ENCODE measurements at regions not wholly inside any gene's neighbourhood (a gene's known extent, or its start where the extent isn't known, plus 50 kb on each side); places are given as distances from the start of the nearest gene placed in this dataset.
"Not testable (repeated sequence)": the region's sequence is repeated elsewhere in the genome, so short reads cannot be mapped to it uniquely, and the experiment has no call there.

DNA sequence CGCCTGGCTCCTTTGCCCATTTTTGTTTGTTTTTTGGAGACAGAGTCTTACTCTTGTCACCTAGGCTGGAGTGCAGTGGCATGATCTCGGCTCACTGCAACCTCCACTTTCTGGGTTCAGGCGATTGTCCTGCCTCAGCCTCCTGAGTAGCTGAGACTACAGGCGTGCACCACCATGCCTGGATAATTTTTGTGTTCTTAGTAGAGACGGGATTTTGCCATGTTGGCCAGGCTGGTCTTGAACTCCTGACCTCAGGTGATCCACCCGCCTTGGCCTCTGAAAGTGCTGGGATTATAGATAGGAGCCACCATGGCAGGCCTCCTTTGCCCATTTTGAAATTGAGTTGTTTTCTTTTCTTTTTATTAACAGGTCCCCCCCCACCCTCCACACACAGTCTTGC, 89.4 kb upstream of the TPTE start:
- H3K9me2 ChIP-seq (ENCODE audit: insufficient read depth); H3K4me3 Mint-ChIP-seq; H3K27ac Mint-ChIP-seq; H2AFZ ChIP-seq; H3K9me3 Mint-ChIP-seq; H3K27ac ChIP-seq (ENCODE audit: low read depth); H4K20me1 ChIP-seq (replicated peaks; ENCODE audit: insufficient read depth); H3F3A ChIP-seq (replicated peaks; ENCODE audit: low read depth); H3K79me2 ChIP-seq (replicated peaks; ENCODE audit: insufficient read depth); H3K4me1 Mint-ChIP-seq; H3K4me1 ChIP-seq (ENCODE audit: insufficient read depth); H3K27me3 Mint-ChIP-seq (ENCODE audit: insufficient read depth, low read depth, poor library complexity); H3K36me3 Mint-ChIP-seq (ENCODE audit: low read depth); DNase-seq (ENCODE audit: low spot score); H3K27me3 ChIP-seq (ENCODE audit: insufficient read depth); ATAC-seq; H3K4me2 ChIP-seq: not testable (repeated sequence)
- Histone ChIP-seq H3K36me3 (ENCODE audit: insufficient read depth) (peaks cover 25% of the 10 kb centered on the region), H3K4me3 (peak overlapping the region; percentile 13; the same call in 1 of the 2 replicates)

DNA sequence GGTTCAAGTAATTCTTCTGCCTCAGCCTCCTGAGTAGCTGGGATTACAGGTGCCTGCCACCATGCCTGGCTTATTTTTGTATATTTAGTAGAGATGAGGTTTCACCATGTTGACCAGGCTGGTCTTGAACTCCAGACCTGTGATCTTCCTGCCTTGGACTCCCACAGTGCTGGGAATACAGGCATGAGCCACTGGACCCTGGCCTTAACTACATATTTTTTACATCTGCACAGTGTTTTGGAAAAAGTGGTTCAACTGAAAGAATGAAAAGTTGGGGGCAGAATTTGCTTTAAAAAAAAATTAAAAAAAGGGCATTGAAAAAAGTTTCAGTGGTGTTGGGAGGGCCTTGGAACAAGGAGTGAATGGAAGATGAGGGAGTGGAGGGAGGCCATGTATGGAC, 88.9 kb upstream of the TPTE start:
- H3F3A ChIP-seq (replicated peaks; ENCODE audit: low read depth); H3K4me2 ChIP-seq; H3K9me2 ChIP-seq (ENCODE audit: insufficient read depth); H3K27me3 Mint-ChIP-seq (ENCODE audit: insufficient read depth, low read depth, poor library complexity); H3K9me3 Mint-ChIP-seq; H3K27me3 ChIP-seq (ENCODE audit: insufficient read depth); H2AFZ ChIP-seq; H3K4me1 Mint-ChIP-seq; H3K79me2 ChIP-seq (replicated peaks; ENCODE audit: insufficient read depth); ATAC-seq; H3K4me1 ChIP-seq (ENCODE audit: insufficient read depth); H3K36me3 Mint-ChIP-seq (ENCODE audit: low read depth); H3K4me3 Mint-ChIP-seq; DNase-seq (ENCODE audit: low spot score); H4K20me1 ChIP-seq (replicated peaks; ENCODE audit: insufficient read depth); H3K27ac ChIP-seq (ENCODE audit: low read depth); H3K27ac Mint-ChIP-seq: not testable (repeated sequence)
- Histone ChIP-seq H3K36me3 (ENCODE audit: insufficient read depth) (peaks cover 23% of the 10 kb centered on the region), H3K4me3 (peak overlapping the region; percentile 13; the same call in 1 of the 2 replicates)

DNA sequence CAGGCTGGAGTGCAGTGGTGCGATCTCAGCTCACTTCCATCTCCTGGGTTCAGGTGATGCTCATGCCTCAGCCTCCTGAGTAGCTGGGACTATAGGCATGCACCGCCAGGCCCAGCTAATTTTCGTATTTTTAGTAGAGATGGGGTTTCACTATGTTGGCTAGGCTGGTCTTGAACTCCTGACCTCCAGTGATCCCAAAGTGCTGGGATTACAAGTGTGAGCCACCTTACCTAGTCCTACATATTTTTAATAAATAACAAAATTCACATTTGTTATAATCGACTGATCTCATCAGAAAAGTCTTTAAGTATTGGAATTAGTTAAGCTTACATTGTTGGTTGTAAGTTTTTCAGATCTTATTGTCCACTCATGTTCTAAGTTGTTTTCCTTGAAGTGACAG, 83.4 kb upstream of the TPTE start:
- not testable (repeated sequence) for H3K27ac Mint-ChIP-seq; H3K4me2 ChIP-seq; H2AFZ ChIP-seq; H3K27me3 ChIP-seq (ENCODE audit: insufficient read depth); H3F3A ChIP-seq (replicated peaks; ENCODE audit: low read depth); H3K4me3 ChIP-seq; H3K9me2 ChIP-seq (ENCODE audit: insufficient read depth); H4K20me1 ChIP-seq (replicated peaks; ENCODE audit: insufficient read depth); H3K27ac ChIP-seq (ENCODE audit: low read depth); H3K79me2 ChIP-seq (replicated peaks; ENCODE audit: insufficient read depth); H3K36me3 Mint-ChIP-seq (ENCODE audit: low read depth); ATAC-seq; H3K4me1 ChIP-seq (ENCODE audit: insufficient read depth); H3K36me3 ChIP-seq (ENCODE audit: insufficient read depth); H3K4me3 Mint-ChIP-seq; H3K4me1 Mint-ChIP-seq; H3K9me3 Mint-ChIP-seq; H3K27me3 Mint-ChIP-seq (ENCODE audit: insufficient read depth, low read depth, poor library complexity); DNase-seq (ENCODE audit: low spot score)

DNA sequence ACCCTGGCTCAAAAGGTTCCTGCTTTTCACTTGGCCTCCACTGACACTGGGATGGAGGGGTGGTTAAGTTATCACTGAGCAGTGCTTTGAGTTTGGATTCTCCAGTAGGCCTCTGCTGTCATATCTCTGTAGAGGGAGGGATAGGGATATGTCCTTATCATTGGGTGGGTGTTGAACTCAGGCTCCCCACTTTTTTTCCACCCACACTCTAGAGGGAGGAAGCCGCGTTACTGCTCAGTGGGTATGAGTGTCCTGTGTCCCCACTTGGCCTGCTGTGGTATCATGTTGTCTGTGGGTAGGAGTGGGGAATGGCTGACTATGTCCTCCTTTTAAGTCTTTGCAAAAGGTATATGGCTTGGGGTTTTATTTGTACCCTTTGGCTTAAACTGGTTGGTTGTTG, 80.7 kb upstream of the TPTE start:
- not testable (repeated sequence) for H3K27ac Mint-ChIP-seq; H3K36me3 Mint-ChIP-seq (ENCODE audit: low read depth); H3K79me2 ChIP-seq (replicated peaks; ENCODE audit: insufficient read depth); H4K20me1 ChIP-seq (replicated peaks; ENCODE audit: insufficient read depth); H3K4me2 ChIP-seq; H3K27ac ChIP-seq (ENCODE audit: low read depth); ATAC-seq; H2AFZ ChIP-seq; H3K27me3 ChIP-seq (ENCODE audit: insufficient read depth); H3K27me3 Mint-ChIP-seq (ENCODE audit: insufficient read depth, low read depth, poor library complexity); DNase-seq (ENCODE audit: low spot score); H3K4me3 Mint-ChIP-seq; H3K4me1 ChIP-seq (ENCODE audit: insufficient read depth); H3K4me3 ChIP-seq; H3K36me3 ChIP-seq (ENCODE audit: insufficient read depth); H3K4me1 Mint-ChIP-seq; H3F3A ChIP-seq (replicated peaks; ENCODE audit: low read depth); H3K9me2 ChIP-seq (ENCODE audit: insufficient read depth); H3K9me3 Mint-ChIP-seq

DNA sequence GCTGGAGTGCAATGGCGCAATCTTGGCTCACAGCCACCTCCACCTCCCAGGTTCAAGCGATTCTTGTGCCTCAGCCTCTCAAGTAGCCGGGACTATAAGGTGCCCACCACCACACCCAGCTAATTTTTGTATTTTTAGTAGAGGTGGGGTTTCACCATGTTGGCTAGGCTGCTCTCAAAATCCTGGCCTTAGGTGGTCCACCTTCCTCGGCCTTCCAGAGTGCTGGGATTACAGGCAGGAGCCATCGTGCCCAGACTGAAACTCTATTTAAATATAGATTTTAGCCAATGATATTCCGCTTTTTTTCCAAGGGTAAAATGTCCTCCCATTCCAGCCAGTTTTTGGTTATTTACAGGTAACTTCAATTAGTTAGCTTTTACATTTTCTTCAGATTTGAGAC, 79.4 kb upstream of the TPTE start:
- not testable (repeated sequence) for H3K4me3 Mint-ChIP-seq; H3K9me3 Mint-ChIP-seq; H3K27me3 Mint-ChIP-seq (ENCODE audit: insufficient read depth, low read depth, poor library complexity); H3K27ac Mint-ChIP-seq; H3K79me2 ChIP-seq (replicated peaks; ENCODE audit: insufficient read depth); H3K4me2 ChIP-seq; H3K36me3 ChIP-seq (ENCODE audit: insufficient read depth); H3F3A ChIP-seq (replicated peaks; ENCODE audit: low read depth); H3K4me1 Mint-ChIP-seq; H3K9me2 ChIP-seq (ENCODE audit: insufficient read depth); H3K4me3 ChIP-seq; H3K27me3 ChIP-seq (ENCODE audit: insufficient read depth); H3K27ac ChIP-seq (ENCODE audit: low read depth); H3K4me1 ChIP-seq (ENCODE audit: insufficient read depth); ATAC-seq; DNase-seq (ENCODE audit: low spot score); H3K36me3 Mint-ChIP-seq (ENCODE audit: low read depth); H2AFZ ChIP-seq; H4K20me1 ChIP-seq (replicated peaks; ENCODE audit: insufficient read depth)

DNA sequence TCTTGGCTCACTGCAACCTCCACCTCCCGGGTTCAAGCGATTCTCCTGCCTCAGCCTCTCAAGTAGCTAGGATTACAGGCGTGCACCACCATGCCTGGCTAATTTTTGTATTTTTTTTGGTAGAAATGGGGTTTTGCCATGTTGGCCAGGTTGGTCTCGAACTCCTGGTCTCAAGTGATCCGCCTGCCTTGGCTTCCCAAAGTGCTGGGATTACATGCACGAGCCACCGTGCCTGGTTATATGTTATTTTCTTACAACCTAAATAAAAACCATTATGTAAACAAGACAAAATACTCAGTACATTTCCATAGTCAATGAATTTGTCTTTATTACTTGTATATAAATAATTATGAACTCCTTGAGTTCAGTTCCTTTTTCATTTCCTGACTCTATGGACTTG, 75.7 kb upstream of the TPTE start:
- not testable (repeated sequence) for H3K4me3 Mint-ChIP-seq, H3K9me3 Mint-ChIP-seq, H3K4me1 Mint-ChIP-seq

DNA sequence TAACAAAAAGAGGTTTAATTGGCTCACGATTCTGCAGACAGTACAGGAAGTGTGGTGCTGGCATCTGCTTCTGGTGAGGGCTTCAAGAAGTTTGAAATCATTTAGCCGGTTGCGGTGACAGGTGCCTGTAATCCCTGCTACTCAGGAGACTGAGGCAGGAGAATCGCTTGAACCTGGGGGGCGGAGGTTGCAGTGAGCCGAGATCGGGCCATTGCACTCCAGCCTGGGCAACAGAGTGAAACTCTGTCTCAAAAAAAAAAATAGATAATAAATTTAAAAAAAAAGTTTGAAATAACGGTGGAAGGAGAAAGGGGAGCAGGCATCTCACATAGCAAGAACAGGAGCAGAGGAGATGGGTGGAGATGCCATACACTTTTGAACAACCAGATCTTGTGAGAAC, 71.9 kb upstream of the TPTE start:
- peaks cover 18% of the 10 kb centered on the region for H3K36me3 Mint-ChIP-seq (ENCODE audit: low read depth)
- H3K4me2 ChIP-seq; H3K27me3 Mint-ChIP-seq (ENCODE audit: insufficient read depth, low read depth, poor library complexity); H3K4me3 Mint-ChIP-seq; H2AFZ ChIP-seq; H3K79me2 ChIP-seq (replicated peaks; ENCODE audit: insufficient read depth); H3K27ac ChIP-seq (ENCODE audit: low read depth); DNase-seq (ENCODE audit: low spot score); H3K4me3 ChIP-seq; ATAC-seq; H4K20me1 ChIP-seq (replicated peaks; ENCODE audit: insufficient read depth); H3K9me2 ChIP-seq (ENCODE audit: insufficient read depth); H3K27ac Mint-ChIP-seq; H3F3A ChIP-seq (replicated peaks; ENCODE audit: low read depth); H3K27me3 ChIP-seq (ENCODE audit: insufficient read depth); H3K4me1 ChIP-seq (ENCODE audit: insufficient read depth); H3K4me1 Mint-ChIP-seq: not testable (repeated sequence)
- peaks cover 11% of the 10 kb centered on the region; the same call in 1 of the 2 replicates for H3K36me3 ChIP-seq (ENCODE audit: insufficient read depth)
- peaks cover 24% of the 10 kb centered on the region; the same call in 2 of the 3 replicates for H3K9me3 Mint-ChIP-seq

More for the DNA sequence above, 75.7 kb upstream of the TPTE start:
- H3K9me2 ChIP-seq (ENCODE audit: insufficient read depth); ATAC-seq; DNase-seq (ENCODE audit: low spot score); H3K27me3 ChIP-seq (ENCODE audit: insufficient read depth); H3K79me2 ChIP-seq (replicated peaks; ENCODE audit: insufficient read depth); H3K4me2 ChIP-seq; H4K20me1 ChIP-seq (replicated peaks; ENCODE audit: insufficient read depth); H3K27ac ChIP-seq (ENCODE audit: low read depth); H3K36me3 Mint-ChIP-seq (ENCODE audit: low read depth); H3K27ac Mint-ChIP-seq; H3K27me3 Mint-ChIP-seq (ENCODE audit: insufficient read depth, low read depth, poor library complexity); H3K4me1 ChIP-seq (ENCODE audit: insufficient read depth); H3K36me3 ChIP-seq (ENCODE audit: insufficient read depth); H3F3A ChIP-seq (replicated peaks; ENCODE audit: low read depth); H3K4me3 ChIP-seq; H2AFZ ChIP-seq: not testable (repeated sequence)
